Fibroblast of villous mesenchyme (primary cell): ENCODE measurements at regions not wholly inside any gene's neighbourhood (a gene's known extent, or its start where the extent isn't known, plus 50 kb on each side); places are given as distances from the start of the nearest gene placed in this dataset.

Source experiments
- DNase-seq: peaks from one replicate; pipeline ENCODE4 v3.0.0-alpha.2; 2010; ENCODE audit warnings: low read depth
- H3K4me3 ChIP-seq: 2 replicates; pipeline ENCODE4 v1.5.1; 2011; ENCODE audit warnings: low read depth, mild to moderate bottlenecking, low read length
- CTCF ChIP-seq: IDR thresholded peaks from 2 replicates; pipeline ENCODE4 v1.5.1; 2012; ENCODE audit warnings: low read depth, mild to moderate bottlenecking, low read length; ENCODE audit not compliant: insufficient read depth

- TF ChIP-seq CTCF, result no peak
- DNase-seq, result no peak
- no peak overlapping the region for H3K4me3 ChIP-seq
Measured at GRCh38 chr4:3343358-3343757, 50.5 kb downstream of the RGS12 start.

DNA sequence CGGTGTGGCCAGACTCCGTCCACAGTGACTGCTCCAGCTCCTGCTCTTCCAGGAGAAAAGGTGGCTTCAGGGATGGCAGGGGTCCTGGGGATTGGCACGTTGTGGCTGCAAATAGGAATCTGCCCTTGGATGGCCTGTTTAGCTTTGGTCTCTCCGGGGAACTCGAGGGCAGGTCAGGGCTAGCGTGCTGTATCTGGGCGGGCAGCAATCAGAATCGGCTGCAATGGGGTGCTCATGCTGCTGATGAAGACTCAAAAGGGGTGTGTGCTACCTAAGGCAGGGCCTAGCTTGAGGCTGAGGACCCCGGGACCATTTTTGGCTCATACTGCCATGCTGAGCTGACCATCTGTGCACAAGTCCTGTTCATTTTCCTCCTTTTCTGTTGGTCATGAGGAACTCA, 51.3 kb downstream of the RGS12 start:
- no peak for DNase-seq
- TF ChIP-seq CTCF, result no peak
- H3K4me3 ChIP-seq, result no peak overlapping the region

GRCh38 chr4:3344596-3344995, 51.8 kb downstream of the RGS12 start:
- no peak for TF ChIP-seq CTCF
- H3K4me3 ChIP-seq, result no peak overlapping the region

DNA sequence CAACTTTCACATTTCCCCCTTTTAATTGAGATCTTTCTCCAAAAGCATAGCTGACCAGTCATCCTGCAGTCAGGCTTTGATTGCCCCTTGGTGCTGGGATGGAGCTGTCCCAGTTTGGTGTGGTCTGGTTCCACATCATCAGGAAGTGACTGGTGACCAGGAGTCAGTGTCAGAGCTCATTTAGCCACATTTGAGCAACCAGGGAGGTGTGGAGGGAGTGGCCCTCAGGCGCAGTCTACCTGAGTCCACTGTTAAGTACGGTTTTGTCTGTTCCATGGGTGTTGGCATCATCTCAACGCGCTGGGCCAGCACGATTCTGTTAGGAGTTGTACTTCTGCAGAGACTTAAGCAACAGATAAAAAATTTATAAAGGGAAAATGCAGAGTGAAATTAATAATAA, 52.6 kb downstream of the RGS12 start:
- DNase-seq, result no peak
- no peak for TF ChIP-seq CTCF

More at GRCh38 chr4:3344596-3344995, 51.8 kb downstream of the RGS12 start:
- DNase-seq, result no peak

GRCh38 chr4:3346146-3346545, 53.3 kb downstream of the RGS12 start:
- peak; percentile 89 for TF ChIP-seq CTCF
- H3K4me3 ChIP-seq, result no peak overlapping the region
- DNase-seq, result peak; percentile 88

More for the DNA sequence above, 52.6 kb downstream of the RGS12 start:
- no peak overlapping the region for H3K4me3 ChIP-seq

DNA sequence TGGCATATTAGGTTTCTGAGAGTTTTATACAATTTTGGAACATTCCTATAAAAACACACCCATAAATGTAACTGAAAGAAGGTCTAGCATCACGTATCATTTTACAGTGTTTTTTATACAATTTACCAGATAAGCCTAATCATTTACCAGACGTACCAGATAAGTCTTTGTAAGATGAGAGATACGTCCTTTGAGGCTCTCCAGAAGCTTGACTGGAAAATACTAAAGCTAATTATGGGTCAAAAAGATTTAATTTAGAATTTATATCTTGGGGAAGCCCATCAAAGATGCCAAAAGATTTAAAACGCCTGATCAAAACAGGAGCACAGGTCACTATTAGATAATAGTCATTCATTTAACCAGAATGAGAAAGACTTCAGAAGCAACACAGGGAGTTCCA, 55.0 kb downstream of the RGS12 start:
- no peak for TF ChIP-seq CTCF
- H3K4me3 ChIP-seq, result no peak overlapping the region
- no peak for DNase-seq

- no peak for DNase-seq
- no peak overlapping the region for H3K4me3 ChIP-seq
- TF ChIP-seq CTCF, result no peak
Measured at GRCh38 chr4:3348621-3349020, 55.8 kb downstream of the RGS12 start.
